NCI-H2171 (cell line): ENCODE measurements at regions not wholly inside any gene's neighbourhood (a gene's known extent, or its start where the extent isn't known, plus 50 kb on each side); places are given as distances from the start of the nearest gene placed in this dataset.

Experiments
- DNase-seq: peaks from one replicate; lab custom pipeline; 2025; lab: John Stamatoyannopoulos, UW

DNA sequence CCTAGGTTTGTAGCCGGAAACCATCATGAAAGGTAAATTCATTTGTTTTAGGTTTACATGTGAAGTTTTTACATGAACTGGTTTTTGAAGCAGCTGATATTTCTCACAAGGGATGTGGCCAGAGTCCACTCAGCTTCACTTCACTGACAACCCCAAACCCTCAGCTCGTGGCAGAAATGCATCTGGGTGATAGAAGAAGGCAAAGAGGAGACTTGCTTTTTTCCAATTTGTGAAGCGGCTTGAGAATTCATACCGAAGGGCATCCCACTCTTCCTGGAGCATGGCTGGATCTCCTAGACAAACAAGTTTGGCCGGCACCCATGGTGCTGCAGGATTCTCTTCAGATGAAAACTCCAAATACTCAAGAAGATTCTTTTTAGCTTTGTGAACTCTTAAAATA is 392.8 kb upstream of the CNR1 start:
- DNase-seq = no peak

DNA sequence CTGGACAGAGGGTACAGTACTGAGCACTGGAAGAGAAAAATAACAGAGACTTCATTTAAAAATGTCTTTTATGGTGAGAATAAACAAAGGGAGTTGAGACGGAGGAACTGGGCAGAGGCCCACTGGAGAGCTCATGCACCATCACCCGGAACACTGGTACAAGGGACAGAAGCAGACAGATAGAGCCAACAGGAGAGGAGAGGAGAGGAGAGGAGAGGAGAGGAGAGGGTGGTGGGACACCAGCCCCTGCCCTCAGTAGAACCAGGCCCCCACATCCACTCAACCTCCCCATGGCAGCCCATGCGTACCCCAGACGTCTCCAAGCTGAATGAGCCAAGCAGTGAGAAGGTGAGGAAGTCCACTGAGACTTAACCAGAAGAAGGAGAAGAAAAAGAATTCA is 390.5 kb upstream of the CNR1 start:
- DNase-seq = no peak

DNA sequence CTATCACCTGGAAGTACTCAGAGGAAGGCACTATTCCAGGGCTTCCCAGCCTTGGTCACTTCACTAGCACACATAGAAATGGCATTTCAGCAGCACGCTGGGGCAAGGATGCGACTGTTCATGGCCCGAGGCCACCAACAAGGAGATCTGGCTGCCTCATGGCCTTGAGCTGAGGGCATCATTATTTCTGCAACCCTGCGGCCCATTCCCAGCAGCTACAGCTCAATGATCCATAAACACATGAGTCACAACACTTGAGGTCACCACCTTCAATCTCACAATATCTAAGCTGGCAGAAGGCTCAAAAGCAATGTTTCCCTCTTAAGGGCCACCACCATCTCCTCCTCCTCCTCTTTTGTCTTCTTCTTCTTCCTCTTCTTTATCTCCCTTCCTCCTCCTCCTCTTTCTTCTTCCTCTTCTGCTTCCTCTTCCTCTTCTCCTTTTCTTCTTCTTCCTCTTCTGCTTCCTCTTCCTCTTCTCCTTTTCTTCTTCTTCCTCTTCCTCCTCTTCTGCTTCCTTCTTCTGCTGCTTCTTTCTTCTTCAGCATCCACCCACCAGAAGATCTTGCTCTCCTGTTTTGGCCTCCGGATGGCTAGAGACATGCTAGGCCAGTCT is 382.9 kb upstream of the CNR1 start:
- no peak for DNase-seq

DNA sequence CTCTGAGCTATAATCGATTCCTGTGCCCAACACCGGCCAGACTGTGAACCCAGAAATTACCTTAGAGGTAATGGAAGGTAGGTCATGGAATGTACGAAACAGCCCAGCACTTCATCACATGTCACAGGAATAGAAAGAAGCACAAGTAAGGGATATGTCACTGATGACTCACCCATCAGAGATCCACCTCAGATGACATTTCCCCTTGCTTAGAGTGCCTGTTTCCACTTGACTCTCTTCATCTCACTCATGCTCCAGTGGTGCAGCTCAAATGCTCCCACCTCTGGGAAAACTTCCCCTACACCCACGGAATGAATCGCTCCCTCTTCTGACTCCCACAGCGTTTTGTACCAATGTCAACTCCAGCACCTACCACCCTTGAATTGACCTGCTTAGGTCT is 381.6 kb upstream of the CNR1 start:
- no peak for DNase-seq

DNA sequence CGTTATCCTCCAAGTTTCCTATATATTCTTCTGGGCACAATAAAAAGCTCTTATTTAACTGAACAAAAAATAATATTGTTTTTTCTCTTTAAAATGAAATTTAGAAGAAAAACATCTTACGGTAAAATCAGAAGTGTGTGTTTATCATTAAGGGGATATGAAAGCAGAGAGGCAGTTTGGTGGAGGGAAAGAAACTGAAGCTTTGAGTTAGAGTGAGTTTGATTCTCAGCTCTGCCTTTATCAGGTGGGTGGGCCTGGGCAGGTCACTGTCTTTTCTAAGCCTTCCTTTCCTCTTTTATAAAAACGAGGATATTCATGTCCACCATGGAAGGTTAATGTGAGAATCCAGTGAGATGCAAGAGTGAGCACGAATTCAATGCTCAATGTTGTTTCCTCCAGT is 379.8 kb upstream of the CNR1 start:
- DNase-seq = no peak

DNA sequence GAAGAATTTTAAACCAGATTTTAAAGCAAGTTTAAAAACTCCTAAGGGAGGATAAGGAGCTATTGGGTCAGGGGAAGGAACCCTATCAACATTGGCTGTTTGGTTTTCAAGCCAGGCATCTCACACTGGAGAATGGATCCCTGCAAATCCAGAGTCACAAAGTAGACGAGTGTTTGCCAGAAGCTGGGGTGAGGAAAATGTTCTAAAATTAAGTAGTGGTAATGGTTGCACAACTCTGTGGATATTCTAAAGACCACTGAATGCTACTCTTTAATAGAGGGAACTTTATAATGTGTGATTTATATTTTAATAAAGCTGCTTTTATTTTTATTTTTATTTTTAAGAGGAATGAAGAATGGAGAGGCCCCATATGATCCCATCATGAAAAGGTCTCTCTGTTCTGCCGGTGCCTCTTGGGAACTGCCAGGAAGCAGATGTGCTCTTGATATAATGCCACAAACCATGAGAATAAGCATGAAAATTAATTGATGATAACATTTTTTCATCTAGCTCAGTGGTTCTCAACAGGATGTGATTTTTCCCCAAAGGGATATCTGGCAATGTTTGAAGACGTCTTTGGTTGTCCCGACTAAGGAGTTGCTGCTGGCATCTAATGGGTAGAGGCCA is 379.0 kb upstream of the CNR1 start:
- no peak for DNase-seq

DNA sequence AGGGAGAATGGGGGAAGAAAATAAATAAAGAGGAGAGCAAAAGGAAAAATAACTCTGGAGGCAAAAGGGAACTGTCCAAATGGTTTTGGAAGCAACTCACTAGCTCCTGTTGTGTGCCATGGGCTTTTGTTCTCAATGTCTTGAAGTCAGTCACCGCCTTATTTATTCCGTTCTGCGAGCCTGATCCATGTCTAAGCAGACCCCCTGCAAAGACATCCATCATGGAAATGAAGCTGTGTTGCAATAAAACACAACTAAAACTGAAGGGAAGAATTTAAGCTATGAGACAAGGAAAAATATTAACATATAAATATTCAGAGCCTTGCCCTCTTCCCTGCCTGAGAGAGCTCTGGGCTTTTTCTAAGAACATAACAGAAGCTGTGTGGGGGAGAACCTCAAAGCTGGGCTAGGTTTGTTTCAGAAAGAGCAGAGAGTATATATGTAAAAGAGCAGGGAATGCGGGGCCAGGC is 373.2 kb upstream of the CNR1 start:
- no peak for DNase-seq

DNA sequence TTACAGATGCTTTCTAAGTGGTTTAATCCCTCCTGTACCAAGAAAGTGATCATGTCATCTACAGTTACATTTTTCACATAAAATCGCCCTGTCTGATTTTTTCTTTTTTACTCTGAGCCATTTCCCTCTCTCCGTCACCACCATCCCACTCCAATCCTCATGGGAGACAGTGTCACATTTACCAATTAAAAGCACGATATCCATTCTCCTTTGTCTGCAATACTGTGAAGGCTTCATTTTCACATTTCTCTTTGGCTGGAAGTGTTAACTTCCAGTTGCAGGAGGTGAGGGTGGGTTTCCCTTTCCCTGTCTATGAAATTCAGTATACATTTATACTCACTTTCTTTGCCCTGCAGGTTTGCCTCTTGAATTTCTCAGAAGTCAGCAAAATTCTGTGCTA is 372.7 kb upstream of the CNR1 start:
- no peak for DNase-seq

DNA sequence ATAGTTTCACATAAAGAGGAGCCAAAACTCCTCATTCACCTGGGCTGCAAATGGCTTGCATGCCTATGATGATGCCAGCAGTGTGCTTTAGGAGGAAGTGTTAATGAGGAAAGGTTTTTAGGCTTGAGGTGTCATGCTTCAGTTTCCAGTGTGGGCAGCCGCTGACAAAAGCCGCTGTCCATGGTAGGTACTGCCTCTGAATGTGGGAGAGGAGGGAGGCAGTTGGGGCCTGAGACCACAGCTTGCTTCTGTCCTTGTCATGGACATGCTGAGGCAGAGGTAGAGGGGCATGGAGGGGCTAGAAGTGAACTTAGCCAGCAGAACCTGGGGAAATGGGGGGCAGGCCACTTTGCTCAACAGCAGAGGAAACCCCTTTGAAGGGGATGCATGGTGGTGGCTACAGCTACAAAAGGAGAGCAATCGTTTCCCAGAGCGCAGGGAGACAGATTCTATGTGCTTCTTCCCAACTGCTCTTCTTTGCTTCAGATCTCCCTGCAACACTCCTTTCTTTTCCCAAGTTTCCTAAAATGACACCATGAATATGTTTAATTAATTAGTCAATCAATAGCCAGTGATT is 372.1 kb upstream of the CNR1 start:
- no peak for DNase-seq

DNA sequence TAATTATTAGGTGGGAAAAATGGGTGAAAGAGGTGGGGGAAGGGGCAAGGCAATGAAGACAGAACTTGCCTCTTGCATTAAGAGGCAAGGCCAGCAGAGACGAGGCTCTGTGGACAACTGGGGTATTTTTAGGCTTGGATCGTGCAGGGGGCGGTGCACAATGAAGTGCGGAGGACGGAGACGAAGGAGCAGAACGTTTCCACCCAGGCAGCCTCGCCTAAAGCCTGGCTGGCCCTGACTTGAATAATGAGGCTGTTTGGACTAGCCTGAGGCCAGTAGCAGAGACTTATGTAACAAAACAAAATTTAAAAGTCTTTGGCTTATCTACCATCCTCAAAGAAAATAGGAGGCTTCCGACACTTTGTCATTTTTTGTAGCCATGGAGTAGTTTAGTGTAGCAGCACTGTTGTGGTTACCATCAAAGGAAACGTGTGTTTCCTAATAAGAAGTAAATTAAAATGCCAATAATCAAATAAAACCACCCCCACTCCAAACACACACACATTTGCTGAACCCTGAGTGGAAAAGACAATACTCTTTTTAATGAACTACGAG is 370.0 kb upstream of the CNR1 start:
- no peak for DNase-seq

DNA sequence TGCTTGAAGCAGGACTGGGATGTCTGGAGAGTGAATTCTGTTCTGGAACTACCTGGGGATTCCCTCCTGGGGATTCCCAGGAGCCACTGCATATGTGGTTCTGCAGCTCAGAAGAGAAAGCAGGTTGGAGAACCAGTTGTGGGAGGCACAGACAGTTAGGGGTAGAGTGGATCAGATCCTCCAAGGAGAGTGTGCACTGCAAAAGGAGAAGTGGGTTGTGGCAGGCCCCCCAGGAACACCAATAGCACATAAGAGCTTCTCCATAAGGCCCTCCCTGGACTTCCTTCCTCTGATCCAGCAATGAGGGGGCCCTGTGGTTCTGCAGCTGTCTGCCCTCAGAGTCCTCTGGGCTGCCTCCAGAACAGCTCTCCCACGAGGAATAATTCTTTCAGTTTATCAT is 369.2 kb upstream of the CNR1 start:
- no peak for DNase-seq

DNA sequence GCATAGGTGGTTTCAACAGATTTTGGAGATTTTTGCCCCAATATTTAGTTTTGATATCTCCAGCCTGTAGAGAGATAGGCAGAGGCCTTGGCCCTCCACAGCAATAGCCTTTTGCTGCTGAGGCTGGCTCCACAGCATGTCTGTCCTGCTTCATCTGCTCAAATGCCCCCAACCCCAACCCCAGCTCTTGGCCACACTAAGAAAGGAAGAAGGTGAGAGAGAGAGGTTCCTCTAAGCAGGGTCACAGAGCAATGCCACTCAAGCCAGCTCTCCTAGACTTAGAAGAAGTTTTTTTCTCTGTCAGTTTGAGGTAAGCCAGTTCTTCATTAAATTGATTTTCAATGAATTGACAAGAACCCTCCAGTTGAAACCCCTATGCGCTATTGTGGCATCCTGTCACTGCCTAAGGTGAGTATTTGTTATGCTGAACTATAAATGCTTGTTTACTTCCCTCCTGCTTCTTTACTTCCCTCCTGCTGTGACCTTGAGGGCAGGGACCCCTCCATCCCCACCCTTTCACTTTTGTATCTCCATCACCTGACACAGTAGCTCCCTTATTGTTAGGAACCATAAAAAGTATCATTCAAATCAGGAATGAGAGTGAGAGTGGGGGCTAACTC is 366.2 kb upstream of the CNR1 start:
- no peak for DNase-seq

DNA sequence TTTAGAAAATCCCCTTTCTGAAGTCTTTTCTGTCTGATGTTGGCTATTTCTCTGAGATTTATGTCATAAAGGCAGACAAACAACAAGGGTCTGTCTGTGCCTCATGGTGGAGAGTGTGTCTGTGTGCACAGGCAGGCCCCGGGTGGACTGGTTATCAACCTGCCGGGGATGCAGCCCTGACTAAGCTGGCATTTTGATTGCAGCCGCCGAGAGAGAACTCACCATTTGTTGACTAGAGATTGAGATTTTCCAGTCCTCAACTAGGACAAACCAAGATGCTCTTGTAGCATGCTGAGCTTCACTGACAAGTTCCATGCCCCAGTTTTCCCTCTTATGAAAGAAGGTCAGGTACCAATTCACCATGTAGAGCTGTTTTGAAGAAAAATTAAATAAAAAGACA is 363.6 kb upstream of the CNR1 start:
- no peak for DNase-seq

DNA sequence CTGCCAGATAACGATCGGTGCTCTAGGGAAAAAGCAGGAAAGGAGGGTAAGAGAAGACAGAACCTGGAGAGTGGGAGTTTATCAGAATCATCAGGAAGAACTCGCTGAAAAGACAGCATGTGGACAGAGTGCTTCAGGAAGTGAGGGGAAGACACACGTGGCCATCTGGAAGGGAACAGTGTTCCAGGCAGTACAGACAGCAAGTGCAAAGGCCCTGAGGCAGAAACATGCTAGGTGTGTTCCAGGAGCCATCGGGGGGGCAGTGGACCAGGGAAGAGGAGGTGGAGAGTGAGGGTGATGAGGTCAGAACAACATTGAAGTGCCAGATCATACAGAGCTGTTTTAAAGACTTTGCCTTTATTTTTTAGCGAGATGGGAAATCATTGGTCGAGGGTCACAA is 354.3 kb upstream of the CNR1 start:
- DNase-seq = no peak

DNA sequence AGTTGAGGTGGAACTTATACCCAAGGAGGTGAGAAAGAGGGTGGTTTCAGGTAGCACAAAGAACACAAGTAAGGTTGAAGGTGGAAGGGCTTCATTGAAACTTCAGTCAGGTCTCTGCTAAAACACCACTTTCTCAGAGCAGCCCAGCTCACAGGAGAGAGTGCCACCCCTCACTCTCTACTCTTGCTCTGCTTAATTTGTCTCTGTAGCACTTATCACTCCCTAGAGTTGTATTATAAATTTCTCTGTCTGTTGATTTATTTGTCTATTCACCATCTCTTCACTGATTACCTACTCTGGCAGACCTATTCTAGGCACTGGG is 353.8 kb upstream of the CNR1 start:
- DNase-seq = no peak

DNA sequence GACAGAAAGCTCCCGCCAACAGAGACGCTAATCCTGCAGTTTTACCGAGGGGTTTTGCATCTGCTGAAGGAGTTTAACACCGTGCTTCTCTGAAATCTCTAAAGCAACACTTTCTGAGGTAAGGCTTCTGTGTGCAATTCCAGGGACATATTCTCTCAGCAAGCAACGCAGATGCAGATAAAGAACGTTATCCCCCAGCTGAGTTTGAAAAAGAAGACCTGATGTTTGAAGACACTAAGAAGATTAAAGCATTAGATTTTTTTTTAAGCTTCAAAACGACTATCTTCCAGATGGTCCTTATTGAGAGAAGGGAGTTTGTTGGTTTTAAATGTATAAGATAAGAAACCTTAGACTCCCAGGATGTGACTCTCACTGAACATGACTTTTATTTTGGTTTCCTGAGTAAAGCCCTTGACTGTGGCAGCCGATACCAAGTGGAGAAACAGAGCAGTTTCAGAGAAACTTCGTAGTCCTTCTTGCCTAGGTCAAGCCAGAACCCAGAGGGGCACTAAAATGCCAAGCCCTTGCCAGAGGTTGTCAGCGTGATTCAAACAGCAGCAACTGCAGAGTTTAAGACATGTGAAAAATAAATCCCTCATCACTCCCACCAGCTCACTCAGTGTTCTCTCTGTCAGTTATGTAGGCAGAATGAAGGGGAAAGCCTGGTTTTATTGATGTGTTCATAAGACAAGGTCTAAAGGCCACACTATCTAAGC is 353.3 kb upstream of the CNR1 start:
- no peak for DNase-seq

DNA sequence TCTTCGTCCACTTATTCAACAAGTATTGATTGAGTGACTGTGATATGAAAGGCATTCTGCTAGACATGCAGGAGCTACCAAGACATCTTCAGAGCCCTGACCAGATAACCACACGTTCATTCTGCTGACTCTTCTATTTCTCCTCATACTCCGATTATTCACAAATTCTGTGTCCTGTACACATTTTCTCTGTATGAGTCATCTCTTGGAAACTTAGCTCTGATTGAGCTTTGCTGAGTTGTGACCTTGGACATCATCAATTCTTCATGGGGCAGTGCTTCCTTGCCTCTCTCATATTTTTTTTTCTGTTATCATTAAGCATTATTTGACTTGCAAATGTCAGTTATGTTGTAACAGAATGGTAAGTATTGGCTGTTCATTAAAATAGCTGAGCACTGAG is 351.6 kb upstream of the CNR1 start:
- no peak for DNase-seq

DNA sequence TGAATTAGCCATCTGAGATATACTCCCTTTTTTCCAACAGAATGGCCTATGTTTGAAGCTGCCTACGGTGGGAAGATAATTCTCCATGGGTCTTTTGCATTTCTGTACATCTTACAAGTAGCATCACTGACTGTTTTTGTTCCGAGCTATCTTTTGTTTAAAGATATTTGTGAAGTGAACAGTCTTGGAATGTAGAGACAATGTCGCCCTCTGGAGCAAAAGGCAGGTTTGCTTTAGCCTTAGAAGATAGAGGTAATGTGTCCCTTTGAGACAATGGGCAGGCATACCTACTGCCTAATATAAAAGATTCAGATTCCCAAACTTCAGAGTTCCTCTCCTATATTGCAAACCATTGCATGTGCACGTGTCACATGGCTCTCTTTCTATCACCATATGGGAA is 347.8 kb upstream of the CNR1 start:
- no peak for DNase-seq

DNA sequence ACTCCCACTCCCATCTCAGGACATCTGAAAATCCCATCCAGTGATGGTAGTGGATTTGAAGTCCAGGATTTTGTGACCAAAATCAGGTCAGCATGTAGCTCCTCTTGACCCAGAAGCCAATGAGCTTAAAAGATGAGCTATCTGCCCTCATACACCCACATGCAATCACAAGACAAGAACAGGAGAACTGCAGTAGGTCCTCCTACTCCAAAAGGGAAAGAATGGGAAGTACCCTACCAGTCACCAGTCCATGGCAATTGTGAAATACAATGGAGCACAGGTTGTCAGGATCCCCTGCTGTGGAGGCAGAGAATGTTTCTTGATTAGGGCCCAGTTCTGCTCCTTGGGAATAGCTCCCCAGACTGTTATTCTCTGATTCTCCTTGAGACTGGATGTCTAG is 347.3 kb upstream of the CNR1 start:
- DNase-seq = no peak

DNA sequence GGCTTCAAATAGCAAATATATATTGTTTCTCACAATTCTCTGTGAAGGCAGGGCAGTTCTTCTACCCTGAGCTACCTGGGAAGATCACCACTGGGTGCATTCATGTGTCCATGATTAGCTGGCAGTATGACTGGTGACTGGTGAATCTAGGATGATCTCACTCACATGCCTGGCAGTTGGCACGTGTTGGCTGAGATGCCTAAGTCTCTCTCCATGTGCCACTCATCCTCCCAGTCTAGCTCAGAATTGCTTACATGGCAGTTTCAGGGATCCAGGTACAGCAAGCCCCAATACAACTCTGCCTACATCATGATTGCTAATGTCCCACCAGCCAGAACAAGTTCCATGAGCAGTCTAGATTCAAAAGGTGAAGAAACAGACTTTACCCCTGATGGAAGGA is 346.8 kb upstream of the CNR1 start:
- DNase-seq = no peak

DNA sequence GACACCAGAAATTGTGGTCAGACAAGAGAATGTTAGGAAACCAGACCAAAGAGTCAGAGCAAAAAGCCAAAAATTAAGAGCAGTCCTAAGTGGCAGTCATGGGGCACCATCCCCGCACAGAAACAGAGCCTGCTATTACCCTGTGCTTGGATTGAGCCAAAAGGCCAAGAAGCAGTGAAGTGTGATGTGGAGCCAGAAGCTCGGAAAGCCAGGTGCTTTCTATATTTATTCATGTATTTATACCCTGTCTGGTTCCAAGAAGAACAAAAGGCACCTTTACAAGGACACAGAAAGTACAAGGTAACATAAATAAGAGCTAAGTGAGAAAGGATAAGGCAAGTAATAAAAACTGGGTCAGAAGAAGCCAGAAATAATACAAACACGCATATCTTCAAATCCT is 336.2 kb upstream of the CNR1 start:
- no peak for DNase-seq

DNA sequence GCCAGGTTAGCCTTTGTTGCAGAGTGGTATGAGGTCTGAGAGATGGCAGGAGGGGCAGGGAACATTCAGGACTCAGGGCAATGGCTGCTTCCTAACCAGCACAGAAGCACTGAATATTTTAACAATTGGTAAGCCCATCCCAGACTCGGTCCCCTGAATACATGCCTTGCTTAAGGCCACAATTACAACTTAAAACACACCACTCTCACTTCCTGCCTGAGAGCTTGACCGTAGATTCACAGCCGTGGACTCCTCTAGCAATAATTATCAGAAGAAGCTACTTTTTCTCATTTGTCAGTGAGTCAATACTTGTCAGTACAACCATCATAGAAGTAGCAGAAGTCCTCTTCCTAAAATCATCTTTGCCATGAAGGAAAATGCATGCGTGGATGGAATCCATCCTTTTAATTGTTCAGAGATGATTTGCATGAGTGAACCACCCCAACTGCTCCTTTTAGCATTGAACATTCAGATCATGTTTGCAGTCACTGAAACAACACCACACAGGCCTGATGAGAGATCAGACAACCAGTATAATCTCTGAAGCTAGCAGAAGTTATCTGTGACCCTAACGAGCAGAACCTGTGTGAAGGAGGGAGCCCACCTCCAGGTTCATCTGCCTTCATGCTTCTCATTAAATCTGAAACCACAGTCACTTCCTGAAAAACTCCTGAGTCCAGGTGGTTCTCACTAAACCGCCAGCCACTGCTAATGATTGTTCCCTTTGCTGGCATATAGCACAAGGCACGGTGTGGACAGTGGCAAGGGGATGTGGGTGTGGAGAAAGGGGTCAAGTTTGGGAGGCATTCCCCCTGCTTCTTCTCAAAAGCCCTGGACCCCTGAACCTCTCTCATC is 333.9 kb upstream of the CNR1 start:
- DNase-seq = no peak
